ENCODE measurements at regions not wholly inside any gene's neighbourhood (a gene's known extent, or its start where the extent isn't known, plus 50 kb on each side); places are given as distances from the start of the nearest gene placed in this dataset.

DNA sequence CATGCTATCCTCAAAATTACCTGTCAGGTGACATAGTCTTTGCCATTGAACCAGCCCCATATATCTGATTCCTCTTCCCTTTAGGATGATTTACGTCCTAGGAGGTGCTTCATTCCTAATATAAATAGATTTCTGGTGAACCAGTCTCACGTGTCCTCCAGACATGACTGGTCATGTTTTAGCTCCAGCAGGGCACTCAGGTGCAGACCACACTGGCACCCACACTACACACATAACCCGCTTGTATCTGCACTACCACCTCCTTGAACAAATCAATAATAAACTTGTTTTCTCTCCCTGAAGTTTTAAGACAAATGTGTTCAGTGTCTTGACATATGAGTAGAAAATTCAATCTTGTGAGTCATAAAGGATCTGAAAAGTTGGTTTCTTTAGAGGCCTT is 155.5 kb downstream of the GOLIM4 start:
- H4K20me1 ChIP-seq (ENCODE audit: insufficient read depth, low read length) = no peaks in the 10 kb centered on the region
- Mint-ChIP-seq H3K4me3 (peak overlapping the region in 1 of 2 donors; percentile 33), H3K4me1 (peaks cover 20% of the 10 kb centered on the region), H3K27me3 (ENCODE audit: low read depth in 3 of 3) (peaks cover 19 to 48% (median 22%) of the 10 kb centered on the region in 3 donors), H3K9me3 (peaks cover 0 to 2% (median 0%) of the 10 kb centered on the region in 7 donors), H3K27ac (no peak overlapping the region), H3K36me3 (no peaks in the 10 kb centered on the region)
- H3K9me3 ChIP-seq (replicated peaks in 1 of 2; ENCODE audit: control insufficient read depth in 1 of 2, insufficient read depth in 1 of 2, low read length in 2 of 2) = no peaks in the 10 kb centered on the region
- TF ChIP-seq CTCF (IDR thresholded peaks at IDR 0.05) = no peak
- H3K79me2 ChIP-seq (ENCODE audit: insufficient read depth, low read length) = no peaks in the 10 kb centered on the region
- H3K27me3 ChIP-seq (ENCODE audit: control insufficient read depth in 2 of 2, insufficient read depth in 2 of 2, low read length in 2 of 2) = peaks cover 29 to 33% of the 10 kb centered on the region in 2 donors
- no peak overlapping the region for H3K4me2 ChIP-seq (replicated peaks; ENCODE audit: extremely low read depth, low read length, poor library complexity, severe bottlenecking)
- H3K4me1 ChIP-seq (ENCODE audit: control insufficient read depth in 1 of 2, insufficient read depth in 2 of 2, low read length in 2 of 2) = peaks cover 13 to 14% of the 10 kb centered on the region in 2 donors
- no peak overlapping the region for H3K4me3 ChIP-seq (replicated peaks in 1 of 3; ENCODE audit: low read depth in 2 of 3, low read length in 3 of 3)
- WGBS (ENCODE audit: insufficient coverage) = 67% methylated on average over 2 of the region's 3 CpGs
- no peak overlapping the region for H3K9ac ChIP-seq (ENCODE audit: insufficient read depth, low read length, poor library complexity, severe bottlenecking)
- H2AFZ ChIP-seq (ENCODE audit: insufficient read depth, low read depth, low read length, poor library complexity, severe bottlenecking) = no peak overlapping the region
- DNase-seq = no peak
- no peaks in the 10 kb centered on the region for H3K36me3 ChIP-seq (replicated peaks in 1 of 2; ENCODE audit: control insufficient read depth in 1 of 2, insufficient read depth in 2 of 2, low read length in 2 of 2)
- no peak overlapping the region for H3K27ac ChIP-seq (ENCODE audit: low read depth in 1 of 2, low read length in 2 of 2)
- intact Hi-C loops (cut with micrococcal nuclease) = no loop called here

GRCh38 chr3:167938516-167938915 is 157.2 kb downstream of the GOLIM4 start:
- no peak for TF ChIP-seq CTCF (IDR thresholded peaks at IDR 0.05)
- H3K36me3 Mint-ChIP-seq = no peaks in the 10 kb centered on the region
- Histone ChIP-seq H3K4me1 (ENCODE audit: control insufficient read depth in 1 of 2, insufficient read depth in 2 of 2, low read length in 2 of 2) (peaks cover 13 to 14% of the 10 kb centered on the region in 2 donors), H3K27ac (ENCODE audit: low read depth in 1 of 2, low read length in 2 of 2) (no peak overlapping the region), H3K4me3 (replicated peaks in 1 of 3; ENCODE audit: low read depth in 2 of 3, low read length in 3 of 3) (no peak overlapping the region), H2AFZ (ENCODE audit: insufficient read depth, low read depth, low read length, poor library complexity, severe bottlenecking) (no peak overlapping the region), H3K9ac (ENCODE audit: insufficient read depth, low read length, poor library complexity, severe bottlenecking) (no peak overlapping the region), H3K4me2 (replicated peaks; ENCODE audit: extremely low read depth, low read length, poor library complexity, severe bottlenecking) (no peak overlapping the region), H4K20me1 (ENCODE audit: insufficient read depth, low read length) (no peaks in the 10 kb centered on the region), H3K36me3 (replicated peaks in 1 of 2; ENCODE audit: control insufficient read depth in 1 of 2, insufficient read depth in 2 of 2, low read length in 2 of 2) (no peaks in the 10 kb centered on the region), H3K79me2 (ENCODE audit: insufficient read depth, low read length) (no peaks in the 10 kb centered on the region), H3K9me3 (replicated peaks in 1 of 2; ENCODE audit: control insufficient read depth in 1 of 2, insufficient read depth in 1 of 2, low read length in 2 of 2) (no peaks in the 10 kb centered on the region), H3K27me3 (ENCODE audit: control insufficient read depth in 2 of 2, insufficient read depth in 2 of 2, low read length in 2 of 2) (peaks cover 28 to 33% of the 10 kb centered on the region in 2 donors)
- H3K9me3 Mint-ChIP-seq = peaks cover 0 to 2% (median 0%) of the 10 kb centered on the region in 7 donors
- no peak overlapping the region for H3K27ac Mint-ChIP-seq
- no peak for DNase-seq
- no peak overlapping the region for H3K4me3 Mint-ChIP-seq
- peaks cover 20% of the 10 kb centered on the region for H3K4me1 Mint-ChIP-seq
- intact Hi-C loops (cut with micrococcal nuclease) = no loop called here
- peaks cover 19 to 38% (median 20%) of the 10 kb centered on the region in 3 donors for H3K27me3 Mint-ChIP-seq (ENCODE audit: low read depth in 3 of 3)
